ENCODE measurements at regions not wholly inside any gene's neighbourhood (a gene's known extent, or its start where the extent isn't known, plus 50 kb on each side); places are given as distances from the start of the nearest gene placed in this dataset.
"Not testable (repeated sequence)": the region's sequence is repeated elsewhere in the genome, so short reads cannot be mapped to it uniquely, and the experiment has no call there.

DNA sequence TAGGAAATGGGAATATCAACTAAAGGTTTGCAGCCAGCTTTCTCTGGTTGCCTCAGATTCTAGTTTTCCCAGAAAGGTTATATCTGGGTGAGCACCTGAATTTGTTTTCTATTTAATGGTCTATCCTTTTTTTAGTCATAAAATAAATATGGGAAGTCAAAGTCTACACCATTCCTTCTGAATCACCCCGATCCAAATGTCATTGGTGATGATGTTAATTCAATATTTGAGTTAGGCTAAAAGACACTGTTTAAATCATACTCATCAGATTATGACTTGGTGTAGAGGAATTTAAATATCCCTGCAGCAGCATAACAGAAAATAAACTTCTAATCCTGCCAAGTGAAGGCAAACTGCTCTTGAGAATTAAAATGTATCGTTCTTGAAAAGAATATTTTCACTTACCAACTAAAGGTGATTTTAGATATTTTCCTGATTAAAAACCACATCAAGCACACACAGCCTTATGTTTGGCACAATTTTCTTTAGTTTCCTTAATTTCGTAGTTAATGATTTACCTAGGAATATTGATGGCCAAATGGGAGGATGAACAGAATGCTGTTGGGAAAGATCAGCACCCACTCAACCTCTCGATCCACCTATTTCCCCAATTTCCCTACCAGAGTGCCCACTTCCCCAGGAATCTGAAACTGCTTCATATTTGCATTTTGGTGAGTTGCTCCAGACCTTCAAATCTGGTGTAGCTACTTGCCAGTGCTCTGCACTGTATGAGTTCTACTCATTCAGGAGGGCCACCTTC is 103.1 kb upstream of the TSLP start:
- intact Hi-C loops (cut with DNase I) = no loop called here
- Histone ChIP-seq H3K4me1 (no peaks in the 10 kb centered on the region), H3K9me3 (no peaks in the 10 kb centered on the region), H3K4me3 (no peak overlapping the region), H3K36me3 (no peaks in the 10 kb centered on the region), H3K27ac (no peak overlapping the region), H3K27me3 (no peaks in the 10 kb centered on the region)
- no peak for ATAC-seq
- TF ChIP-seq CTCF (IDR thresholded peaks at IDR 0.05) = no peak
- no peak for DNase-seq

DNA sequence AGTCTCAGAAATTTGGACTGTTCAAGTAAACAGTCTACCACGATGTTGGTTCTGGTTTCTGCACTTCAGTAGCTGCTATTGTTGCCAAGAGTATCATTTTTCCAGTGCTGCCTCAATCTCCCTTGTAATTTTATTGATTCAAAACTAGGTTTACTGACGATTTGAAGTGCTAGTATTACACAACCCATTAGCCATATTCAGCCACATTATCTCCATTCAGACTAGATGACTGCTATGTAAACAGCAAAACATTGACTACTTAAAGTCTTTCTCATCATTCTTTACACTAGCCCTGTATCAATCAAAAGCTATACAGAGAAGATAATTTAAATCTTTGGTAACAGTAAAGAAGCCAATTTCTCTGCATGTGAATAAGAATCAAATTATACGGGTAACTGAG is 102.0 kb upstream of the TSLP start:
- intact Hi-C loops (cut with DNase I) = no loop called here
- DNase-seq (no peak), ATAC-seq (no peak)
- Histone ChIP-seq H3K27me3 (no peaks in the 10 kb centered on the region), H3K4me3 (no peak overlapping the region), H3K27ac (no peak overlapping the region), H3K9me3 (no peaks in the 10 kb centered on the region), H3K36me3 (no peaks in the 10 kb centered on the region), H3K4me1 (no peaks in the 10 kb centered on the region)
- no peak for TF ChIP-seq CTCF (IDR thresholded peaks at IDR 0.05)

DNA sequence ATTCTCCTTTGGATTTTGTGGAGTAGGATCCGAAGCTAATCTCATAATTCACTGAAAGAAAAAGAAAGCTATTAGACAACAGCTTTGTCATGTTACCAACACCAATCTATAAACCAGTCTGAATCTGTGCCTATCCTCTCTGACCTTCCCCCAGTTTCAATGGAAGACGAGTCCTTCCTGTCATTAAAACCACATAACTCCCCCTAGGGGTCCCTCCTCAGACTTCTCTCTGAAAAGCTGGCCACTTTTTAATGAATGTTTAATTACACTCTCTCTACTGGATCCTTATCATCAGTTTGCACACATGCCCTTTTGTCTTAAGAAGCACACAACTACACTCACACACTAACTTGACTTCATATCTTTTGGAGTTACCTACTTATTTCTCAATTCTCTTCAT is 98.0 kb upstream of the TSLP start:
- Histone ChIP-seq H3K4me3 (no peak overlapping the region), H3K9me3 (no peaks in the 10 kb centered on the region), H3K27ac (no peak overlapping the region), H3K4me1 (no peaks in the 10 kb centered on the region), H3K27me3 (no peaks in the 10 kb centered on the region), H3K36me3 (no peaks in the 10 kb centered on the region)
- TF ChIP-seq CTCF (IDR thresholded peaks at IDR 0.05) = no peak
- DNase-seq (no peak), ATAC-seq (no peak)
- intact Hi-C loops (cut with DNase I) = no loop called here

GRCh38 chr5:110977915-110978314 is 93.6 kb upstream of the TSLP start:
- no peak overlapping the region for H3K27ac ChIP-seq
- intact Hi-C loops (cut with DNase I) = no loop called here
- no peaks in the 10 kb centered on the region for H3K27me3 ChIP-seq
- H3K4me1 ChIP-seq = no peaks in the 10 kb centered on the region
- no peak for TF ChIP-seq CTCF (IDR thresholded peaks at IDR 0.05)
- no peaks in the 10 kb centered on the region for H3K9me3 ChIP-seq
- DNase-seq (no peak), ATAC-seq (no peak)
- H3K4me3 ChIP-seq = no peak overlapping the region
- H3K36me3 ChIP-seq = no peaks in the 10 kb centered on the region

- not testable (repeated sequence) for ATAC-seq
Observed at GRCh38 chr5:110985882-110986281, 85.6 kb upstream of the TSLP start.

DNA sequence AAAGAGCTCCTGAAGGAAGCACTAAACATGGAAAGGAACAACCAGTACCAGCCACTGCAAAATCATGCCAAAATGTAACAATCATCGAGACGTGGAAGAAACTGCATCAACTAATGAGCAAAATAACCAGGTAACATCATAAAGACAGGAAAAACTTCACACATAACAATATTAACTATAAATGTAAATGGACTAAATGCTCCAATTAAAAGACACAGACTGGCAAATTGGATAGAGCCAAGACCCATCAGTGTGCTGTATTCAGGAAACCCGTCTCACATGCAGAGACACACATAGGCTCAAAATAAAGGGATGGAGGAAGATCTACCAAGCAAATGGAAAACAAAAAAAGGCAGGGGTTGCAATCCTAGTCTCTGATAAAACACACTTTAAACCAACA is 83.9 kb upstream of the TSLP start:
- H3K27me3 ChIP-seq; H3K4me1 ChIP-seq; ATAC-seq; H3K27ac ChIP-seq; H3K36me3 ChIP-seq; H3K9me3 ChIP-seq; DNase-seq; intact Hi-C loops (cut with DNase I); H3K4me3 ChIP-seq: not testable (repeated sequence)

More at GRCh38 chr5:110985882-110986281, 85.6 kb upstream of the TSLP start:
- H3K9me3 ChIP-seq; intact Hi-C loops (cut with DNase I); H3K4me1 ChIP-seq; H3K27me3 ChIP-seq; H3K36me3 ChIP-seq; H3K27ac ChIP-seq; H3K4me3 ChIP-seq: not testable (repeated sequence)
- peak; percentile 50 for DNase-seq

DNA sequence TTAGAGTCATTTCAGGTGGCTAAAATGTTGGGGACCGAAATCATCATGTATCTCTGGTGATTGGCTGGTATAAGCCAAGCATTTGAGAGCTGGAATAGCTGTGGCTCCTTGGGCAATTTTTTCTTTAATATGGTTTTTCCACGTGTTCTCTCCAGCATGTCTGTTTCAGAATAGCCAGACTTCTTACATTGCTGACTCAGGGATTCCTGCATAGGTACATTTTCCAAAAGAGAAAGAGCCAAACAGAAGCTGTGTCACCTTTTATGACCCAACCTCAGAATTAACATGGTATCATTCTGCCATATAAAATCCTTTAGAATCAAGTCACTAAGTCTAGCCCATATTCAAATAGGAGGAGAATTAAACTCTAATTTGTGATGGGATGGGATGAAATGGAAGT is 74.8 kb upstream of the TSLP start:
- DNase-seq = no peak
- Histone ChIP-seq H3K36me3 (no peaks in the 10 kb centered on the region), H3K4me3 (no peak overlapping the region), H3K27me3 (no peaks in the 10 kb centered on the region), H3K9me3 (no peaks in the 10 kb centered on the region), H3K4me1 (no peaks in the 10 kb centered on the region), H3K27ac (no peak overlapping the region)
- no peak for ATAC-seq
- no peak for TF ChIP-seq CTCF (IDR thresholded peaks at IDR 0.05)
- intact Hi-C loops (cut with DNase I) = no loop called here
